Natural killer cell (primary cell): ENCODE measurements at regions not wholly inside any gene's neighbourhood (a gene's known extent, or its start where the extent isn't known, plus 50 kb on each side); places are given as distances from the start of the nearest gene placed in this dataset.

ENCODE experiments used
- ATAC-seq, 3 donors: fragments of 150-1000 bp in 2 of 3; fragments of 200-7000 bp in 1 of 3; cut with Tn5 transposase; 1 replicate in 1 of 3; 2 replicates in 2 of 3; pipeline ENCODE4 v1.10.0; 2021; ENCODE audit warnings: mild to moderate bottlenecking in 2 of 3, moderate library complexity in 2 of 3
- DNase-seq, 2 donors: peaks; one replicate each; pipeline versions ENCODE4 v3.0.0 to v3.0.0-alpha.2; 2013 to 2021; ENCODE audit warnings: mixed read lengths in 1 of 2
- H3K27ac ChIP-seq: one replicate; pipeline ENCODE4 v1.5.1; 2013; ENCODE audit warnings: mild to moderate bottlenecking, low read length
- H3K27me3 ChIP-seq: one replicate; pipeline ENCODE4 v1.6.1; 2013; ENCODE audit warnings: low read length; ENCODE audit not compliant: control insufficient read depth, insufficient read depth
- H3K36me3 ChIP-seq: one replicate; pipeline ENCODE4 v1.6.1; 2013; ENCODE audit warnings: low read length; ENCODE audit not compliant: control insufficient read depth, insufficient read depth
- H3K4me1 ChIP-seq: one replicate; pipeline ENCODE4 v1.6.1; 2013; ENCODE audit warnings: low read length; ENCODE audit not compliant: control insufficient read depth, insufficient read depth
- H3K4me3 ChIP-seq: one replicate; pipeline ENCODE4 v1.5.1; 2013; ENCODE audit warnings: low read length
- H3K9me3 ChIP-seq: one replicate; pipeline ENCODE4 v1.6.1; 2013; ENCODE audit warnings: low read length; ENCODE audit not compliant: control insufficient read depth, insufficient read depth
- H3K27ac Mint-ChIP-seq, 2 donors: one replicate each; pipeline ENCODE4 v1.8.0; 2022; ENCODE audit warnings: mild to moderate bottlenecking in 2 of 2, mixed read lengths in 2 of 2, moderate library complexity in 1 of 2
- H3K27me3 Mint-ChIP-seq, 2 donors: one replicate each; pipeline ENCODE4 v1.8.0; 2022; ENCODE audit warnings: low read depth in 2 of 2, mixed read lengths in 2 of 2
- H3K36me3 Mint-ChIP-seq: one replicate; pipeline ENCODE4 v1.8.0; 2022; ENCODE audit warnings: mixed read lengths
- H3K4me1 Mint-ChIP-seq, 2 donors: one replicate each; pipeline ENCODE4 v1.8.0; 2022; ENCODE audit warnings: mixed read lengths in 2 of 2
- H3K4me3 Mint-ChIP-seq: one replicate; pipeline ENCODE4 v1.8.0; 2022; ENCODE audit warnings: mild to moderate bottlenecking, moderate library complexity, mixed read lengths
- H3K9me3 Mint-ChIP-seq, 2 donors: one replicate each; pipeline ENCODE4 v1.8.0; 2022; ENCODE audit warnings: mixed read lengths in 2 of 2
- WGBS: methylation state at CpG from one replicate; pipeline ENCODE4 v1.1.7; 2013; ENCODE audit warnings: missing lambda C conversion rate; ENCODE audit not compliant: insufficient coverage; 5-methylcytosine and 5-hydroxymethylcytosine counted together
- intact Hi-C: fragments of 100-400 bp; cut with micrococcal nuclease; formaldehyde crosslinking; loops from one replicate; pipeline ENCODE4 v1.14.2; 2022
- TF ChIP-seq, protein P1 (sequence below): fragments of 200-600 bp; IDR thresholded peaks from one replicate; pipeline ENCODE4 v1.8.0; 2022; ENCODE audit warnings: antibody characterized with exemption

DNA sequence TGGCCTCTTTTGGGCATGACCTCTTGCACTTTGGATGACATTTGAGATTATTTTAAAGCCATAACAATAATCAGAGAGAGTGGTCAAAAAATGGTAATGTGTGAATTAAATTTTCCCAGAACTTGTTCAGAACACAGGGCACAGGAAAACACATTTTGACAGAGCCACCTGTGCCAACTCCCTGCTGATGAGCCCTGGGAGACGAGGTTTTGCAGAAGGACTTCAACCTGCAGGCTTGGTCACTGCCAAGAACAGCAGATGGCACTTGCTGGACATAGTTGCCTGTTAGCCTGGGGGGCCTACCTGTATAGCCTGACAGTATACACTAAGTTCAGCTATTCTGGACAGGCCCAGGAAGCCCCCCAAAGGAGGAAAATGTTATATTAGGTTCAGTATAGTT is 277.8 kb upstream of the EMCN start:
- no peaks in the 10 kb centered on the region for H3K36me3 ChIP-seq
- no peaks in the 10 kb centered on the region for H3K36me3 Mint-ChIP-seq
- ATAC-seq (no peak), DNase-seq (no peak)
- no peaks in the 10 kb centered on the region for H3K9me3 ChIP-seq
- H3K4me3 Mint-ChIP-seq, result no peak overlapping the region
- H3K4me1 ChIP-seq, result no peaks in the 10 kb centered on the region
- no peak overlapping the region for H3K27ac ChIP-seq
- no peaks in the 10 kb centered on the region for H3K9me3 Mint-ChIP-seq
- WGBS, result 81% methylated on average over 1 of the region's 1 CpG
- no peaks in the 10 kb centered on the region for H3K27me3 Mint-ChIP-seq
- no peaks in the 10 kb centered on the region for H3K27me3 ChIP-seq
- intact Hi-C loops, result no loop called here
- TF ChIP-seq, protein P1, sequence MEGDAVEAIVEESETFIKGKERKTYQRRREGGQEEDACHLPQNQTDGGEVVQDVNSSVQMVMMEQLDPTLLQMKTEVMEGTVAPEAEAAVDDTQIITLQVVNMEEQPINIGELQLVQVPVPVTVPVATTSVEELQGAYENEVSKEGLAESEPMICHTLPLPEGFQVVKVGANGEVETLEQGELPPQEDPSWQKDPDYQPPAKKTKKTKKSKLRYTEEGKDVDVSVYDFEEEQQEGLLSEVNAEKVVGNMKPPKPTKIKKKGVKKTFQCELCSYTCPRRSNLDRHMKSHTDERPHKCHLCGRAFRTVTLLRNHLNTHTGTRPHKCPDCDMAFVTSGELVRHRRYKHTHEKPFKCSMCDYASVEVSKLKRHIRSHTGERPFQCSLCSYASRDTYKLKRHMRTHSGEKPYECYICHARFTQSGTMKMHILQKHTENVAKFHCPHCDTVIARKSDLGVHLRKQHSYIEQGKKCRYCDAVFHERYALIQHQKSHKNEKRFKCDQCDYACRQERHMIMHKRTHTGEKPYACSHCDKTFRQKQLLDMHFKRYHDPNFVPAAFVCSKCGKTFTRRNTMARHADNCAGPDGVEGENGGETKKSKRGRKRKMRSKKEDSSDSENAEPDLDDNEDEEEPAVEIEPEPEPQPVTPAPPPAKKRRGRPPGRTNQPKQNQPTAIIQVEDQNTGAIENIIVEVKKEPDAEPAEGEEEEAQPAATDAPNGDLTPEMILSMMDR, result no peak
- no peak overlapping the region for H3K27ac Mint-ChIP-seq
- H3K4me1 Mint-ChIP-seq, result no peaks in the 10 kb centered on the region
- no peak overlapping the region for H3K4me3 ChIP-seq

DNA sequence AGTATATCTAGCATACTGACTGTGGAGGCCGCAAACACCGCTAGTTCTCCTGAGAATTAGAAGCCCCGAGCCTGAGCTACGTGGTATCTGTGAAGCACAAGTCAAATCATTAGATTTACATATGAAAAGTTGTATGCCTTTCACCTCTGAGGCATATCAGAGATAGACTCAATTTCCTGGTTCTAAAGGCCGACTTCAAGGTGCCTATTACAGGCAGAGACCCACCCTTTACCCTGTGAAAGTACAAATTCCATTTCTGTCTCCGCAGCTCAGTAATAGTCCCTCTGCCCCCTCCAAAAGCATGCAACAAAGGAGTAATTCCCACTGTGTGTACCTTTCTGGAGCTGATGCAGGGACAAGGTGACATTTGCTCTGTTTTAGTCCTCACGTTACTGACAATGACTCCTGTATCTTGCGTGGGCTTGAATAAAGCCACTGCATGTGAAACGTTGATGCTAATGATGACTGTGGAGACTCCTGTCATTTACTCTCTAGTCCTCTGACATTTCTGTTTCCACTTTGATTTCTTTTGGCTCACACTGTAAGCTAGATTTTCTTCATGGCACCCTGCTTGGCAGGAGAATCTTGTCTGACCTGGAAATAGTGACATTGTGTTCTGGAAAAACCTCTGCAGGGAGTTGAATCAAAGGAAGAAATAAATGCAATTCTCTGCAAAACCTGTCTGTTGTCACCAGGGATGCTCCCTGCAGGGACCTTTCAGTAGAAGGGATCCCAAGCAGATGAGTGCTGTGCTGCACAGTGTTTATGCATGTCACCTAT is 273.2 kb upstream of the EMCN start:
- ATAC-seq (no peak), DNase-seq (no peak)
- no peaks in the 10 kb centered on the region for H3K9me3 Mint-ChIP-seq
- intact Hi-C loops, result no loop called here
- no peaks in the 10 kb centered on the region for H3K4me1 ChIP-seq
- H3K27ac ChIP-seq, result no peak overlapping the region
- no peaks in the 10 kb centered on the region for H3K27me3 ChIP-seq
- peaks cover 2 to 11% of the 10 kb centered on the region in 2 donors for H3K27me3 Mint-ChIP-seq
- H3K4me3 Mint-ChIP-seq, result no peak overlapping the region
- H3K36me3 ChIP-seq, result no peaks in the 10 kb centered on the region
- TF ChIP-seq, protein P1, result no peak
- H3K27ac Mint-ChIP-seq, result no peak overlapping the region
- no peak overlapping the region for H3K4me3 ChIP-seq
- no peaks in the 10 kb centered on the region for H3K9me3 ChIP-seq
- WGBS, result 96% methylated on average over 9 of the region's 9 CpGs
- H3K36me3 Mint-ChIP-seq, result no peaks in the 10 kb centered on the region
- H3K4me1 Mint-ChIP-seq, result no peaks in the 10 kb centered on the region

DNA sequence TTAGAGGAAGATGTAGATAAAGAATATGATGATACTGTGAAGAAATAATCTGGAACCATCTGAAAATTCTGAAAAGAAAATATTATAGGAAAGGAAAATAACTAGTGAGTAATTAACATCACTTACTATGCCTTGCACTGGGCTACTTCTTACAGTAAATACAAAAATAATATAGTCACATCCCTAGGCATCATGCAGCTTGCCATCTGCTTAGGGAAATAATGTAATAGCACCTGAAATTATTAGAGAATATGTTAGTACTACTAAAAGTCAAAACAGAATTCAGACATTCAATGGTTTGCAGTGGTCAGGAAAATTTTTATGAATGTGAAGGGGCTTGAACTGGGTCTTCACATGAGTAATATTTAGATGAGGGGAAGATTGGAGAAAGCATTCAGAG is 272.2 kb upstream of the EMCN start:
- no peaks in the 10 kb centered on the region for H3K36me3 ChIP-seq
- ATAC-seq (no peak), DNase-seq (no peak)
- no peaks in the 10 kb centered on the region for H3K27me3 ChIP-seq
- H3K4me3 ChIP-seq, result no peak overlapping the region
- H3K27ac Mint-ChIP-seq, result no peak overlapping the region
- H3K4me3 Mint-ChIP-seq, result no peak overlapping the region
- no peaks in the 10 kb centered on the region for H3K36me3 Mint-ChIP-seq
- peaks cover 2 to 11% of the 10 kb centered on the region in 2 donors for H3K27me3 Mint-ChIP-seq
- H3K4me1 Mint-ChIP-seq, result no peaks in the 10 kb centered on the region
- H3K9me3 ChIP-seq, result no peaks in the 10 kb centered on the region
- intact Hi-C loops, result no loop called here
- no peaks in the 10 kb centered on the region for H3K9me3 Mint-ChIP-seq
- H3K27ac ChIP-seq, result no peak overlapping the region
- no peaks in the 10 kb centered on the region for H3K4me1 ChIP-seq
- TF ChIP-seq, protein P1, result no peak

DNA sequence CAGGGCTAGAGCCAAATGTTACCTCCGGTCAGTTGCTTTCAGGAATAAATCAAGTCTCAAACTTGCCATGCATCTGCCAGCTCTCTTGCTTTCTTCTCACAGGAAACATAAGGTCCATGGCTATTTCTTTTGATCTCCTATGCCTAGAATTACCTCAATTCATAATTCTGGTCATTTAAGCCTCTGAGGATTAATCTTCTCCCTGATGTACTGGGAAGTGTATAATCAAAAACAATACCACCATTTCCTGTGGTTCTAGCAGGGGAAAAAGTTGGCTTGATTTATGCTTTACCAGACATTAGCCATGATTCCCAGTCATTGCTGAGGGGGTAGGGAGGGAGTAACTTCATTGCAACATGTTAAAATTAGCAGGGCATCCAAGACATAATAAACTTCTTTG is 268.7 kb upstream of the EMCN start:
- Mint-ChIP-seq H3K4me1 (no peaks in the 10 kb centered on the region), H3K9me3 (no peaks in the 10 kb centered on the region), H3K4me3 (no peak overlapping the region), H3K27me3 (peaks cover 2 to 11% of the 10 kb centered on the region in 2 donors), H3K27ac (no peak overlapping the region), H3K36me3 (no peaks in the 10 kb centered on the region)
- Histone ChIP-seq H3K4me3 (no peak overlapping the region), H3K27ac (no peak overlapping the region), H3K36me3 (no peaks in the 10 kb centered on the region), H3K27me3 (no peaks in the 10 kb centered on the region), H3K9me3 (no peaks in the 10 kb centered on the region), H3K4me1 (no peaks in the 10 kb centered on the region)
- DNase-seq (no peak), ATAC-seq (no peak)
- intact Hi-C loops, result no loop called here
- TF ChIP-seq, protein P1, result no peak
- WGBS, result 35% methylated on average over 1 of the region's 1 CpG
